CD4-positive, alpha-beta T cell (primary cell): ENCODE measurements at regions not wholly inside any gene's neighbourhood (a gene's known extent, or its start where the extent isn't known, plus 50 kb on each side); places are given as distances from the start of the nearest gene placed in this dataset.

ENCODE experiments used
- ATAC-seq: fragments of 200-7000 bp; cut with Tn5 transposase; one replicate; pipeline ENCODE4 v1.10.0; 2022; ENCODE audit warnings: mild to moderate bottlenecking; ENCODE audit not compliant: poor library complexity
- CTCF ChIA-PET: fragments of 350-600 bp; sonication (Branson Sonifier 250); formaldehyde crosslinking; loops from one replicate; lab custom pipeline; 2021; ENCODE audit warnings: antibody characterized with exemption, inconsistent platforms; lab: Charles Lee
- POLR2A ChIA-PET: fragments of 350-600 bp; sonication (Branson Sonifier 250); formaldehyde crosslinking; loops from one replicate; lab custom pipeline; 2021; ENCODE audit warnings: antibody characterized with exemption, inconsistent platforms; lab: Charles Lee
- DNase-seq, 14 experiments: peaks; one replicate each; pipeline ENCODE4 v3.0.0-alpha.2; 2013 to 2020; ENCODE audit warnings: mixed read lengths in 2 of 14
- H3K27ac ChIP-seq, 2 donors: one replicate each; pipeline versions ENCODE4 v1.5.1 to v1.7.0; 2013; ENCODE audit warnings: low read length in 2 of 2, low read depth in 1 of 2, mild to moderate bottlenecking in 1 of 2
- H3K27me3 ChIP-seq, 2 experiments: 1 replicate in 1 of 2; 2 replicates in 1 of 2; pipeline versions ENCODE4 v1.6.1 to v1.7.0; 2013; ENCODE audit warnings: low read length in 2 of 2, control low read depth in 1 of 2, mild to moderate bottlenecking in 1 of 2, moderate library complexity in 1 of 2; ENCODE audit not compliant: insufficient read depth in 2 of 2, control insufficient read depth in 1 of 2
- H3K36me3 ChIP-seq: one replicate; pipeline ENCODE4 v1.6.1; 2013; ENCODE audit warnings: low read length, control low read depth; ENCODE audit not compliant: insufficient read depth
- H3K4me1 ChIP-seq: one replicate; pipeline ENCODE4 v1.6.1; 2013; ENCODE audit warnings: low read length, control low read depth; ENCODE audit not compliant: insufficient read depth
- H3K4me3 ChIP-seq: one replicate; pipeline ENCODE4 v1.5.1; 2013; ENCODE audit warnings: mild to moderate bottlenecking, low read length, moderate library complexity
- H3K9me3 ChIP-seq, 2 experiments: 1 replicate in 1 of 2; 2 replicates in 1 of 2; pipeline versions ENCODE4 v1.6.1 to v1.7.0; 2013; ENCODE audit warnings: low read length in 2 of 2, mild to moderate bottlenecking in 2 of 2, control low read depth in 1 of 2, moderate library complexity in 1 of 2; ENCODE audit not compliant: control insufficient read depth in 1 of 2, insufficient read depth in 1 of 2
- H3K27ac Mint-ChIP-seq: one replicate; pipeline ENCODE4 v1.8.0; 2020; ENCODE audit warnings: mixed read lengths
- H3K27me3 Mint-ChIP-seq: one replicate; pipeline ENCODE4 v1.8.0; 2021; ENCODE audit warnings: mixed read lengths
- H3K36me3 Mint-ChIP-seq: one replicate; pipeline ENCODE4 v1.8.0; 2021; ENCODE audit warnings: low read depth, mixed read lengths
- H3K4me1 Mint-ChIP-seq: one replicate; pipeline ENCODE4 v1.8.0; 2021; ENCODE audit warnings: low read depth, mixed read lengths
- H3K4me3 Mint-ChIP-seq: one replicate; pipeline ENCODE4 v1.8.0; 2020; ENCODE audit warnings: mild to moderate bottlenecking, mixed read lengths
- H3K9me3 Mint-ChIP-seq: one replicate; pipeline ENCODE4 v1.8.0; 2020; ENCODE audit warnings: mixed read lengths
- intact Hi-C, 2 experiments: fragments of 100-400 bp; cut with DNase I in 1 of 2; cut with micrococcal nuclease in 1 of 2; formaldehyde crosslinking; loops; one replicate each; pipeline versions ENCODE4 v1.15.1 to v1.9.0; 2023 to 2025; cut with DNase I, micrococcal nuclease
- TF ChIP-seq, protein P1 (sequence below): fragments of 200-600 bp; IDR thresholded peaks from one replicate; pipeline ENCODE4 v1.8.0; 2022; ENCODE audit warnings: antibody characterized with exemption, mild to moderate bottlenecking

- DNase-seq, result no peak
- H3K27me3 ChIP-seq, result no peaks in the 10 kb centered on the region
- H3K36me3 ChIP-seq, result no peaks in the 10 kb centered on the region
- no peak overlapping the region for H3K4me3 ChIP-seq
- H3K4me1 ChIP-seq, result no peaks in the 10 kb centered on the region
- POLR2A ChIA-PET, result no interaction called here
- Mint-ChIP-seq H3K4me3 (no peak overlapping the region), H3K27ac (no peak overlapping the region), H3K4me1 (no peaks in the 10 kb centered on the region), H3K36me3 (no peaks in the 10 kb centered on the region), H3K27me3 (no peaks in the 10 kb centered on the region), H3K9me3 (no peaks in the 10 kb centered on the region)
- peaks cover 0 to under 1% of the 10 kb centered on the region in 2 experiments for H3K9me3 ChIP-seq
- intact Hi-C loops, result no loop called here
- TF ChIP-seq, protein P1, sequence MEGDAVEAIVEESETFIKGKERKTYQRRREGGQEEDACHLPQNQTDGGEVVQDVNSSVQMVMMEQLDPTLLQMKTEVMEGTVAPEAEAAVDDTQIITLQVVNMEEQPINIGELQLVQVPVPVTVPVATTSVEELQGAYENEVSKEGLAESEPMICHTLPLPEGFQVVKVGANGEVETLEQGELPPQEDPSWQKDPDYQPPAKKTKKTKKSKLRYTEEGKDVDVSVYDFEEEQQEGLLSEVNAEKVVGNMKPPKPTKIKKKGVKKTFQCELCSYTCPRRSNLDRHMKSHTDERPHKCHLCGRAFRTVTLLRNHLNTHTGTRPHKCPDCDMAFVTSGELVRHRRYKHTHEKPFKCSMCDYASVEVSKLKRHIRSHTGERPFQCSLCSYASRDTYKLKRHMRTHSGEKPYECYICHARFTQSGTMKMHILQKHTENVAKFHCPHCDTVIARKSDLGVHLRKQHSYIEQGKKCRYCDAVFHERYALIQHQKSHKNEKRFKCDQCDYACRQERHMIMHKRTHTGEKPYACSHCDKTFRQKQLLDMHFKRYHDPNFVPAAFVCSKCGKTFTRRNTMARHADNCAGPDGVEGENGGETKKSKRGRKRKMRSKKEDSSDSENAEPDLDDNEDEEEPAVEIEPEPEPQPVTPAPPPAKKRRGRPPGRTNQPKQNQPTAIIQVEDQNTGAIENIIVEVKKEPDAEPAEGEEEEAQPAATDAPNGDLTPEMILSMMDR, result no peak
- CTCF ChIA-PET, result no interaction called here
- ATAC-seq, result no peak
- H3K27ac ChIP-seq, result no peak overlapping the region
Measured at GRCh38 chr2:66322506-66323260, 112.2 kb upstream of the MEIS1 start.

GRCh38 chr2:66318009-66318561, 116.8 kb upstream of the MEIS1 start:
- Histone ChIP-seq H3K27me3 (no peaks in the 10 kb centered on the region), H3K4me3 (no peak overlapping the region), H3K27ac (no peak overlapping the region), H3K9me3 (peaks cover 0 to 7% of the 10 kb centered on the region in 2 experiments), H3K4me1 (no peaks in the 10 kb centered on the region), H3K36me3 (no peaks in the 10 kb centered on the region)
- Mint-ChIP-seq H3K4me3 (no peak overlapping the region), H3K27me3 (no peaks in the 10 kb centered on the region), H3K36me3 (no peaks in the 10 kb centered on the region), H3K4me1 (no peaks in the 10 kb centered on the region), H3K27ac (no peak overlapping the region), H3K9me3 (peaks cover 5% of the 10 kb centered on the region)
- TF ChIP-seq, protein P1, result no peak
- POLR2A ChIA-PET, result no interaction called here
- DNase-seq (no peak), ATAC-seq (no peak)
- intact Hi-C loops, result no loop called here
- CTCF ChIA-PET, result no interaction called here

DNA sequence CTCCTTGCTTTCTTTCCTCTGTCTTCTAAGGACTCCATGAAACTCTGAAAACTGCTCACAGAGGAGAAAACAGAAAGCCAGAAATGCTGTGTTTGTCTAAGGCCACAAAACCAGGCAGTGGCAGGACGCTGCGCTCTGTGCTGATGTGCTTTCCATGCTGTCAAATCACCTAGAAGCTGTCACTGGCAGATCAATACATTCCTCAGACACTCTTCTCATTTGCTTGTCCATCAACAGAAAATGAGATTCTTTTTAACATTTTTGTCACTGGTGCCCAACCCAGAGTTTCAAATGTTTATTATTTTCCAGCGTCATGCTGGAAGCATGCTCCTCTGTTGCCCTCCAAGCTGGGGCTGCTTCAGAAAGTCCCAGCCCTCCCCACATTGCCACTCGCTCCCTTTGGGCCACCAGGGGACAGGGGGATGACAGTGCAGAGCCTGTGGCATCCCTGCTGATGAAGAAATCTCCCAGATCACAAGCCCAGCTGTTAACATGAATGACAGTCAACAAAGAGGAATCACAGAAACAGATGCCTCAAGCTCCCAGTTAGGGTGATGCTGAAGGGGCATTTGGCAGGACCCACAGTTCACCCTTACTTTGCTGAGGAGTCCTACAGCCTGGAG, 117.5 kb upstream of the MEIS1 start:
- ChIA-PET POLR2A (no interaction called here), CTCF (no interaction called here)
- no peaks in the 10 kb centered on the region for H3K4me1 ChIP-seq
- Mint-ChIP-seq H3K9me3 (peaks cover 7% of the 10 kb centered on the region), H3K27me3 (no peaks in the 10 kb centered on the region), H3K4me3 (no peak overlapping the region), H3K27ac (no peak overlapping the region), H3K36me3 (no peaks in the 10 kb centered on the region), H3K4me1 (no peaks in the 10 kb centered on the region)
- no peaks in the 10 kb centered on the region for H3K27me3 ChIP-seq
- DNase-seq (no peak), ATAC-seq (no peak)
- TF ChIP-seq, protein P1, result no peak
- H3K4me3 ChIP-seq, result no peak overlapping the region
- no peak overlapping the region for H3K27ac ChIP-seq
- no peaks in the 10 kb centered on the region for H3K36me3 ChIP-seq
- peaks cover 0 to 7% of the 10 kb centered on the region in 2 experiments for H3K9me3 ChIP-seq
- intact Hi-C loops, result no loop called here
